ENCODE measurements at regions not wholly inside any gene's neighbourhood (a gene's known extent, or its start where the extent isn't known, plus 50 kb on each side); places are given as distances from the start of the nearest gene placed in this dataset.

DNA sequence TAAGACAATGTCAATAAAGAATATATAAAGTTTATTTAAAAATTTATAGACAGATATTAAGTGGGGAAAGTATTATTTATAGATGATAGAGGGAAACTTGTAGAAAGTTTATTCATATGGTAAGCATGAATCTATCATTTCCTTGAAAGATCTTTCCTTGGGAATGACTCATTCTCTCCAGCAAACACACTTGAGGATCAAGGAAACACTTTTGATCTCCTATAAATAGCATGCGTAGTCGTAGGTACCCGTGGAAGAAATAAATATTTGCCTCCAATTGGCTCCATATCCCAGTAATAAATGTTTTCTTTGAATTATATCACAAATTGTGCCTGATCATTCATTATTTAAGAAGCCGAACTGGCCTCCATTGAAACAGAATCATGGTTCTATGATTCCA, 483.4 kb downstream of the RNF144A start:
- Histone ChIP-seq H3F3A (ENCODE audit: insufficient read depth, low read length) (no peaks in the 10 kb centered on the region), H4K20me1 (ENCODE audit: insufficient read depth, low read length) (no peaks in the 10 kb centered on the region), H3K79me2 (ENCODE audit: low read length) (no peaks in the 10 kb centered on the region), H3K9ac (ENCODE audit: low read length) (no peak overlapping the region), H3K27me3 (replicated peaks; ENCODE audit: insufficient read depth, low read length) (no peaks in the 10 kb centered on the region), H3K9me3 (replicated peaks; ENCODE audit: insufficient read depth, low read length) (no peaks in the 10 kb centered on the region), H3K36me3 (replicated peaks; ENCODE audit: insufficient read depth, low read length) (no peaks in the 10 kb centered on the region), H3K4me1 (ENCODE audit: low read length) (no peaks in the 10 kb centered on the region), H3K4me2 (ENCODE audit: low read depth, low read length) (no peak overlapping the region), H3K4me3 (ENCODE audit: low read length) (no peak overlapping the region), H3K27ac (ENCODE audit: low read length) (no peak overlapping the region), H3K9me2 (replicated peaks; ENCODE audit: insufficient read depth, low read length) (no peaks in the 10 kb centered on the region), H2AFZ (ENCODE audit: low read length) (no peak overlapping the region)
- no peak for DNase-seq
- TF ChIP-seq EZH2phosphoT487 (IDR thresholded peaks at IDR 0.05; ENCODE audit: low read length) (no peak), CTCF (IDR thresholded peaks at IDR 0.05; ENCODE audit: low read length) (no peak)

GRCh38 chr2:7403092-7403775, 486.0 kb downstream of the RNF144A start:
- Histone ChIP-seq H3F3A (ENCODE audit: insufficient read depth, low read length) (no peaks in the 10 kb centered on the region), H4K20me1 (ENCODE audit: insufficient read depth, low read length) (no peaks in the 10 kb centered on the region), H2AFZ (ENCODE audit: low read length) (no peak overlapping the region), H3K4me3 (ENCODE audit: low read length) (no peak overlapping the region), H3K36me3 (replicated peaks; ENCODE audit: insufficient read depth, low read length) (no peaks in the 10 kb centered on the region), H3K27ac (ENCODE audit: low read length) (no peak overlapping the region), H3K9me2 (replicated peaks; ENCODE audit: insufficient read depth, low read length) (no peaks in the 10 kb centered on the region), H3K4me1 (ENCODE audit: low read length) (no peaks in the 10 kb centered on the region), H3K79me2 (ENCODE audit: low read length) (no peaks in the 10 kb centered on the region), H3K4me2 (ENCODE audit: low read depth, low read length) (no peak overlapping the region), H3K9ac (ENCODE audit: low read length) (no peak overlapping the region), H3K9me3 (replicated peaks; ENCODE audit: insufficient read depth, low read length) (no peaks in the 10 kb centered on the region), H3K27me3 (replicated peaks; ENCODE audit: insufficient read depth, low read length) (no peaks in the 10 kb centered on the region)
- no peak for DNase-seq
- TF ChIP-seq CTCF (IDR thresholded peaks at IDR 0.05; ENCODE audit: low read length) (no peak), EZH2 (optimal IDR thresholded peaks at IDR 0.05; ENCODE audit: low read depth, low read length) (no peak), EZH2phosphoT487 (IDR thresholded peaks at IDR 0.05; ENCODE audit: low read length) (no peak)

DNA sequence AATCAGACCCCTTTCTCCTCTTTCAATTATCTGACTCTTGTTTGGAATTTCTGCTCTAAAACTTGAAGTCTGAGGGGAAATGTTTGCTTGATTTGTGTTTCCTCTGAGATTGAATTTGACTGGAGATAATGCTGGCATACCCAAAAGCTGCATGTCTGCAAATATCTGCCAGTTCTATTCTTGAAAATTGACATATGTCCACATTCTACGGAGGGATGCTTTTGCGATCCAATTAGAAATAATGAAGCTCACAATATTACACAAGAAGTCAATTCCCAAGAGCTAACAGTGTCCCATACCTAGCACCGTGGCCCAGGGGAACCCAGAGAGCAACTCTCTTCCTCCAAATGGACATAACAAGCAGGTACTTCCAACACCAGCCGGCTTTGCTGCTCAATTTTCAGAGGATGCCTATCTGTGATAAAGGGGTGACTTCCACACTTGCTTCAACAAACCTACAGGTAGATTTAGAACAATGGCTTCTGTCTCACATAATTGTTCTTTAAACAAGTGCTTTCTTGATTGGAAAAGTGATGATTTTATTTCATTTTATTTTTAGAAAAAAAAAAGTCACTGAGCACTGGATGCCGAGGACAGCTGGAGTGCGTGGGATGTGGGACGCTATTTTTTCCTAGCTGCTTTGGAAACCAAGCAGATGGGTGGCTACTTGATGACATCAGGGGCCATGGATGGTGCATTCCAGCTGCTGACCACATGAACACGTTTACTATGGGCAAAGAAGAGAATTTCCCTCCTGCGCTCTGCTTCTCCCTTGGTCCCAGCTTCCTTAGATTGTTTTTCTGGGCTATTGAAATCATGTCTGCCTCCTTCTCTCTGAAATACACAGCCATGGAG, 488.9 kb downstream of the RNF144A start:
- no peaks in the 10 kb centered on the region for H3K36me3 ChIP-seq (replicated peaks; ENCODE audit: insufficient read depth, low read length)
- no peak overlapping the region for H3K9ac ChIP-seq (ENCODE audit: low read length)
- H4K20me1 ChIP-seq (ENCODE audit: insufficient read depth, low read length): no peaks in the 10 kb centered on the region
- H3F3A ChIP-seq (ENCODE audit: insufficient read depth, low read length): no peaks in the 10 kb centered on the region
- no peak overlapping the region for H3K4me3 ChIP-seq (ENCODE audit: low read length)
- H3K27me3 ChIP-seq (replicated peaks; ENCODE audit: insufficient read depth, low read length): no peaks in the 10 kb centered on the region
- H3K79me2 ChIP-seq (ENCODE audit: low read length): no peaks in the 10 kb centered on the region
- no peak overlapping the region for H3K4me2 ChIP-seq (ENCODE audit: low read depth, low read length)
- H2AFZ ChIP-seq (ENCODE audit: low read length): no peak overlapping the region
- DNase-seq: no peak
- no peaks in the 10 kb centered on the region for H3K9me3 ChIP-seq (replicated peaks; ENCODE audit: insufficient read depth, low read length)
- H3K27ac ChIP-seq (ENCODE audit: low read length): no peak overlapping the region
- no peaks in the 10 kb centered on the region for H3K9me2 ChIP-seq (replicated peaks; ENCODE audit: insufficient read depth, low read length)
- H3K4me1 ChIP-seq (ENCODE audit: low read length): no peaks in the 10 kb centered on the region
- no peak for TF ChIP-seq EZH2 (optimal IDR thresholded peaks at IDR 0.05; ENCODE audit: low read depth, low read length)
- TF ChIP-seq EZH2phosphoT487 (IDR thresholded peaks at IDR 0.05; ENCODE audit: low read length): no peak
- TF ChIP-seq CTCF (IDR thresholded peaks at IDR 0.05; ENCODE audit: low read length): no peak
